GM19025 (cell line): ENCODE measurements at regions not wholly inside any gene's neighbourhood (a gene's known extent, or its start where the extent isn't known, plus 50 kb on each side); places are given as distances from the start of the nearest gene placed in this dataset.

Experiments used
- ATAC-seq: cut with Tn5 transposase; IDR thresholded peaks from one replicate; pipeline ENCODE4 v1.9.1; 2021; ENCODE audit warnings: mild to moderate bottlenecking, low read depth, moderate library complexity; ENCODE audit not compliant: unreplicated experiment

DNA sequence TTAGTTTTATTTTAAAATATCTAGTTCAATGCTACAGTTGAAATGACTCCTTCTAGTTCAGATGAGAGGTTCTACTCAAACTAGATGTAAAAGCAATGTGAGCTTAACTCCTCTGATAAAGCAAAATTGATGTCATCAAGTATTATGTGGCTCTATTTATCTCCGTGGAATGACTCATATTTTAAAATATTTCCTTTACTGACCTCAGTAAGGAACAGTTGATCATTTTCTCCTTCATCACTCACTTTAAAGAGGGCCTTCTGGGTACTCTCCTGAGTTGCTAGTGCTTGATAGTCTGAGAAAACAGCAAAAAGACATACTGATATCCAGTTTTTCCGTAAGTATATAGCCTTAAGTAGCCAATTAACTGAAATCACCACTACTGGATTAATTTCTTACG lies 1099.3 kb downstream of the ROBO2 start:
- ATAC-seq = no peak

DNA sequence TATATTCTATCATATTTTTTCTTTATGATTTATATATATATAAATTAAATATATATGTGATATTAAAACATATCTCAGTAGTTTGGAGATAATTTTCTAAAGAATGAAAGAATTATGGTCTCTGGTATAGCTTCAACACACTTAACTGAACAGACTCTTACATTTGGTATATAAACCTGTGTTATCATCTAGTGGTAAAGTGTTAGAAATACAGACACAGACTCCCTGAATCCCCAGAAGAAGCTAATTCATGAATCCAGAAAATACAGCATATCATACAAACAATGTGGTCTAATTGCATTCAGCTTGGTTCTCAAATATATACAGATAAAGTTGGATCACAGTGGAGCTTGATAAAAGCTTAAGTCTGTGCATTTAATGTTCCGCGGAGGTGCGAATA lies 1100.4 kb downstream of the ROBO2 start:
- ATAC-seq = no peak

DNA sequence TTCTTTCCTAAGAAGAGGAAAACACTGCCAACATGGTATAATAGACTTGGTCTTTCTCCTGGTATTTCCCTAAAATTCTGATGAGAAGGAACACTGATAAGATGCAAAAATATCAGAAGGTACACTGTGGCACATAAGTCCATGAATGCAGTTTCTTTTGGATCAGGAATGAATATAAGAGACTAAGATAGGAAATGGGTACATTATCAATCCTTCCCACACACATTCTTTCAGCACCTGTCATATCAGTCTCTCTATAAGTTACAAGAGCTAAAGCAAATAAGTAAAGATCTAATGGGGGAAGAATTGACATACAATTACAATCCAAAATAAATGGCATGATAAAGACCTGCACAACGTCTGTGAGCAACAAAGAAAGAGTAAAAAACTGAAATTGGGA lies 1101.0 kb downstream of the ROBO2 start:
- no peak for ATAC-seq

DNA sequence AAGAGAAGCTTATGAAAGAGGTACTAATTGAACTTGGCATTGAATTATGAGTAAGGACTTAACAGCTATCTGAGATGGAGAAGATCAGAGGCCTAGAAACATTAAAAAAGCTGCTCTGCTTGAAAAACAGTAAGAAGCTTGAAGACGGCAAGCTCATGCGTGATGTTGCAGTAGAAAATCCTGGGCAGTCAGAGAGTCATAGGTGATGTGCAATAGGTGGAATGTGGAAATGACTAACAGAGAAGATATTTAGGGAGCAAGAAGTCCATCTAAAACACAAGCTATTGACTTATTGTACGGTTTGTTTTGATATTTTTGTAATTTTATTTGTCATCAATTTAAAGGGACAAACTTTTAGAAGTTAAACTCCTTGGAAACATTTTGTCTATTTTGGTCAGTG lies 1101.4 kb downstream of the ROBO2 start:
- ATAC-seq = no peak

DNA sequence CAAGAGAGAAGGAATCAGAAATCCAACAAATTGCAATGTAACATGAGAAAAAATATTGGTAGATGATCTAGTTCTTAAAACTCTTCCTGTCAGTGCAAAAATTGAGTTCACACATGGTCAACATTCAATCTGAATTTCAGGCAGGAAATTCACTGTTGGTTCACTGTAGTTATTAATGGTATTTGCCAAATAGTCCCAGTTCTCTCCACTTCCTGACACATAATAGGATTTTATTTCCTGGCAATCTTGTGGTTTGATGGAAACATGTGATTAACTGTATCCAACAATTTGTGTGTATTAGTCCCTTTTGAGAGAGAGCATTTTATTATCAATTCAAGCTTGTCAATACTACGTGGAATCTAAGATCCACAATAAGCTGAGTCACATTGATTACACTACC lies 1103.1 kb downstream of the ROBO2 start:
- no peak for ATAC-seq

DNA sequence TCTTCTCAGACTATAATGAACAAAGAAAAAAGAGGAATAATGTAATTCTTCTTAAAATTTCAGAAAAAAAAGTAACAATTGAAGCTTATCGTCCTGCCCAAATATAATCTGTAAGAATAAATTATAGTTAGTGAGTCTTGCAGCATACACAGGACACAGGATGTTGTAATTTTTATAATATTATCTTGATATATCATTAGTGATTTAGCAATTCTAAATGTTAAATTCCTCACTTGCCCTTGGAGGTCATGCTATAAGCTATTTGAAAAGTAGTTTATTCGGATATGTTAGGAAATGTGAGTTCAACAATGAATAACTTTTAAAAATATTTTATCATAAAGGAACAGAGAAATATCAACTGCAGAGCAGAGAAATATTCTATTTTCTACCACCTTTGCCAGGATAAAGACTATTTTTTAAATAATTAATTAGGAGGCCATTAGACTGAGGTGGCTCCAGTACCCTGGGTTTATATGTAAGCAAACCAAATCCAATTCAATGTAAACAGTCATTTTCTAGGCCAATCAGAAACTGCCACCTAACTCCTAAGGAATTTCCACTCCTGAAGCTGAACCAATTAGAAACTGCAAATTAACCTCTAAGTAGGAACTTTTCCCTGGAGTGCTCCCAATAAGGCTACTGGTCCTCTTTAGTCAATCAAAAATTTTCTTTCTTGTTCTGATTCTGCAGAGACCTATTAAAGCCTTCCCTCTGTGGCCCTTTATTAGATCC lies 1109.3 kb downstream of the ROBO2 start:
- no peak for ATAC-seq

DNA sequence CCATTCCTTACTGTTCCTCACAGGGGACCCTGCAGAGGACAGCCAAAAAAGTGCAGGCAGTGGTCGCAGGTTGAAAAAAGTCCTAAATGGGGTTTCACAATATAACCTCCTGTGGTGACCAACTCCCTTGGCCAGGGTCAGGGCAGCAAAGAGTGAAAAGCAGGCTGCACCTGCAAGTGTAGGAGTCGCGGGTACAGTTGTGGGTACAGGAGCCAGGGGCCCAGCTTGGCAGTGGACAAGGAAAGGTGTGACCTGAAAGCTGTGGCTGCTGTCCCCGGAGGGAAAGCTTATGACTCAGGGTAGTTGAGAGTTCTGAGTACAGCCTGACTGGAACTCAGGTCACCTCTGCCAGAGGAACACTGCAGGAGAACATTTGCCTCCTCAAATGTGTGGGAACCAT lies 1114.1 kb downstream of the ROBO2 start:
- ATAC-seq = no peak

DNA sequence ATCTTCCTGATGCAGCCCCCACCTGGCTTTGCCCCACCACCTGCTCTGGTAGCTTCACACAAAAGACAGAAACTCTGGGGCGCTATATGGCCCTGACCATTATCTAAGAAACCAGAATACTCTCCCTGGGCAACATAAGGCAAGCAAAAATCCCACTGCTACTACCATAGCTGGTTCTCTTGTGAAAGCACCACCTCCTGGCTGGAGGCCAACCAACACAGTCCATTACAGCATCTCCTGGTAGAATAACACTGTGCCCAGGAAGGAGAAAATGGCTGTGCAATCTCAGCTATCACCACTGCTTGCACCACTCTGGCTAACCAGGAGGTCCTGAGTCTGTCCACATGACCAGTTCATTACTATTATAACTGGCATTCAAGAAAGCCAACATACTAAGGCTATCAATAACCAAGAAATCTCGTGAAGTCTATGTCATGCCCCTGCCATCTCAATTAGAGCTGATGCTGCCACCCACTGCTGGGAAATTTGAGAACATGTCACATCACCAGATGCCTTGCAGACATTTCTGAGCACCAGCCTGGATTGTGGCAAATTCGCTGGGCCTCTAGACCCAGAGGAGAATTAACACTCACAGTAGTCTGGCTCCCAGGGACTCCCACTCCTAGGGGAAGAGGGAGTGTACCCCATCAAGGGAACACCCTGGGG lies 1114.8 kb downstream of the ROBO2 start:
- no peak for ATAC-seq

DNA sequence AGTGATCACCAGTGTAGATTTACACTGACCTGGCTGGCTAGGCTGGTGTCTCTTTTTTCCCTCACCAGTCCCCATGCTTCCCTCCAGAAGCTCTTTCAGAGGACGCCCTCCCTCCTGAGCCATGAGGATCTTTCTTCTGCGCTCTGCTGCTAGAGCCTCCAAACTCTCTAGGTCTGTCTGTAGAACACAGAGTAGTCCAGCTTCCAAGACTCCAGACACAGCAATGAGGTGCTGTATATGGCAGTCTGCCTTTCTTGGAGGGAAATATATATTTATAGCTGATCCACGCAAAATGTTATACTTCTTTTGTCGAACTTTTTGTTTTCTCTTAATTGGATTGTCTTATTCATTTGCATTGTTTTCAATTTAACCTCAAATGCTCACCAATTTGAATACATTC lies 1121.8 kb downstream of the ROBO2 start:
- ATAC-seq = no peak

DNA sequence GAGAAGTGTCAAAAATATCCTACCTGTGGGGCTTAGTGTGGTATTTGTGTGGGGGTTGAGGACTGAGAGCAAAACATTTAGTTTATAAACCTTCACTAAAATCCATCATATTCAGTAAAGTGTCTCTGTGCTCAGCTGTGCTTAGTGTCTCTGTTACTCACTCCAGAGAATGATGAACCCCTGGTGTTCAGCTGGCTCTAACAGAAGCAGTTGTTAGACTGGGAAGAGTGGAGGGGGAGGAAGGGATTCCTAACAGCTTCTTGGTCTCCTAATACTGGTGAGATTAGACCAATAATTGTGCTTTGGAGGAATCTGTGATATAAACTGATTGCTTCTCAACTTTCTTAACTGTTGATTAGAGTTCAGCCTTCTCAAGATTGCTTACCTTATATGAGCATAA lies 1123.5 kb downstream of the ROBO2 start:
- ATAC-seq = no peak

DNA sequence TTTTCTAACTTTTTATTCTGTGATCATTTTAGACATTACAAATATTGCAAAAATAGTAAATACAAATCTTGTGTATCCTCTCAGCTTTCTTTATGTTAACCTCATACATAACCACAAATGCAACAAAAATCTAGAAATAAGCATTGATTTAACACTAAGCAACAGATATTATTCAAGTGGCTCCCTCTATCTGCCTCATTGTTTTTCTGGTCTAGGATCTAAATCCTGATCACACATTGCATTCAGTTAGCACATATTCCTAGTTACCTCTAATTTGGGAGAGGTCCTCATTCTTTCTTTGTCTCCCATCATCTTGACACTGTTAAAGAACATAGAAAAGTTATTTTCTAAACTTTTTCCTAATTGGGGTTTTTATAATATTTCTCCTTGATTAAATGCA lies 1126.0 kb downstream of the ROBO2 start:
- no peak for ATAC-seq

DNA sequence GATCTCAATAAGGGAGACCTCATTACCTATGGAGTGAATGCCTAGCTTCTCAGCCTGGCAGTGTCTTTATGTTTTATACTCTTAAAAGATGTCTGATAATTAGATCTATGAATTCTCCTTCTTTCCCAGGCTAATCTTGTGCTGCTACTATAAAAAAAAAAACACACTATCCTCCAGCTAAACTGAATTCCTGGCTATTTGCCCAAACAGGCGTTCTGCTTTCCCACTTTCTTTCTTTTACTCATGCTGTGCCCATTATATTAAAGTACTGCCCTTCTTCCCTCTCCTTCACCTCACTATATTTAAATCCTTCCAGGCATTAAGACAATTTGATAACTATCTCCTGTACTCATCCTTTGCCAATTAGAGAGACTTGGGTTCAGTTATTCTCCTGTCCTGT lies 1134.9 kb downstream of the ROBO2 start:
- no peak for ATAC-seq

DNA sequence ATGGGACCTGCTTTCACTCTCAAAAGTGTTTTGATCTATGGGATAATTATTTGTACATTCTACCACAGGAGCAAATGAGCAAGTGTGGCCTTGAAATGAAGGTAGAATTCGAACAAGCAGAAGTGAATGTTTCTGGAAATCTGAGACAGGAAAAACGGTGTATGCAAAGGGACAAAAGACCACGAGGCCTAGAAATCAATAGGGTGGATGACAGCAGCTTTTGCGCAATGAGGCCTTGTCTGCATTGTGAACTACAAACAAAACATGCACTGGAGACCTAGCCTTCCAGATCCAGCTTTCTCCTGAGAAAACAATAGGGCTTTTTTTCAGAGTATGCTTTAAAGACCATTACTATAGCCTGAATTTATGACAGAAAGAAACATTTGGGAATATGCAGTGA lies 1137.0 kb downstream of the ROBO2 start:
- ATAC-seq = no peak

DNA sequence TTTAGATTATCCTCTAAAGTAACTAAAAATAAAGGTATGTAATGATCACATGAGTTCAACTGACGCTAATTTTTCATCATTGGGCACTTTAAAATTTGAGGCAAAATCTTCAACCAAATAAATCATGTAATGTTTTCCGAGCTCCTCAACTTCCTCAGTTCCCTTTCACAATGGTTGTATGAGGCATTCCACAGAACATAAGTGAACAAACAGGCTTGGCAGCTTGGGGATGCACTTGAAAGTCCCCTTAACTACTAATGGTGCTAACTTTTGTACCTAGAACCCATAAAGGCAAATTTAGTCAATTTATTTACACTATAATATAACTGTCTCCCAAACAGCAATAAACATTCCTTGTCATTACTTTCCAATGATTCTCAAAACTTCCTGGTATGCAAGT lies 1137.9 kb downstream of the ROBO2 start:
- ATAC-seq = no peak

DNA sequence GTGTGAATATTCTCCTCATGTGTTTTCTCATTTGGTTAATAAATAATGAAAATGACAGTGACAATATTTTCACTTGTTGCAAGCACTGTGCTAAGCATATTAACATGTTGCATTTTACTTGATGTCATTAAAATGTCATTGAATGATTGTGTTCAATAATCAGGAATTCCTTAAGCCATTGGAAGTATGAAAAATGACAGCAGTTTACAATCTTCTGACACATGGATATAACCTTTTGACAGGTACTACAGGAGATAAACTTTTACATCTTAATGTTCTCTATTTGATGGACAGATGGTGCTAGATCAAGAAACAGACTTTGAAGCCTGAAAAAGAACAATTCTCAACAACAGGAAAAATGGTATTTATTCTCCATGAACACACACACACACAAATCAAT lies 1138.3 kb downstream of the ROBO2 start:
- ATAC-seq = no peak

DNA sequence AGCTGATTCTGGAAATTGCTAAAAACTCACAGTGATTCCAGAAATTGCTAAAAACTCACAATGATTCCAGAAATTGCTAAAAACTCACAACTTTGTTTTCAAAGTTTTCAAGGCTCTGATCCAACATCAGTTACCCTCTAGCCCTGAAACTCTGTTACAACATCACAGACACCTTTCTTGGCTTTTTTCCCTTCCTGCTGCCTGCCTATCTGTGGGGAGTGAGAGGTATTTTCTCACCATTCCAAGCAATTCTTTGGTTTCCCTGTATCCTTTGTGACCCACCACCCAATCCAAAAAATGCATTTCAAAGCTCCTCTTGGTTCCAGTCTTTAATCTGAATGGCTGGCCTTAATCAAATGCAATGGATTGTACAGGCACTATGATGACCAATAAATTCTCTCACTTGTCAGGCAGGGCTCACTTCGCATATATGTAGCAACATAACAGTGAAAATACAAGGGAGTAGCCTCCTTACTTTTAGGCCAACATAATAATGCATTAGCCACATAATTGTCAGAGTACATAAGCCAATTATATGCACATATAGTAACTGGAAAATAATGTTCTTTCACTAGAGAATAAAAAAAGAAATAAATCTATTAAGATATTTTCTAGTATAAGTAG lies 1139.0 kb downstream of the ROBO2 start:
- no peak for ATAC-seq

DNA sequence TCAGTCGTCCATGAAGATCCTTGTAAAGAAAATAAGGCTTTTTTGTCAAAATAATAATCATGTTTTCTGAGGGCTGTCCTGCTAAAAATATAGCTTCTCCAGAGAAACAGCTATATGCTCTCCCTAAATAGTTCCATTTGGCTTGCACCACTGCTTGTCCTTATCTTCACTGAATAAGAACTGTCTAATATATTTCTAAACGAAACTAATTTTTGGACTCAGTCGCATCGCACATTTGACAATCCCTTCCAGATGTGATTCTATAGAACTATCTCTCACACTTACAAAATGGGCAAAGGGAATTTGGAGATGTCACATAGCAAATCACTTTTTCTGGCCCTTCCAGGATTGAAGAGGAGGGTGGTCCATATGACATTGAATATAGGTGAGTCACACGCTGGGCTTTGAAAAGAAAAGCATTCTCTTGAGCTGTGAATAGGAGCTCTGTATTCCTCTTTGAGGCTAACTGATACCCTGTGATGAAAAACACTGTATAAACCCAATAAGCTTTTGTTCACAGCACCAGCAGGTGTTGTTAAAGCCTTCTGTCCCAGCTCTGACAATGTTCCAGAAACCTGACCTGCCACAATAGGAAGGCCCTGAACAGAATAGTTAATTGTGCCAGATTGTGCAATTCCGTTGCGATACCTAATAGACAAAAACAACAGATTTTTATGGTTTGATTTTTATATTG lies 1144.2 kb downstream of the ROBO2 start:
- no peak for ATAC-seq

DNA sequence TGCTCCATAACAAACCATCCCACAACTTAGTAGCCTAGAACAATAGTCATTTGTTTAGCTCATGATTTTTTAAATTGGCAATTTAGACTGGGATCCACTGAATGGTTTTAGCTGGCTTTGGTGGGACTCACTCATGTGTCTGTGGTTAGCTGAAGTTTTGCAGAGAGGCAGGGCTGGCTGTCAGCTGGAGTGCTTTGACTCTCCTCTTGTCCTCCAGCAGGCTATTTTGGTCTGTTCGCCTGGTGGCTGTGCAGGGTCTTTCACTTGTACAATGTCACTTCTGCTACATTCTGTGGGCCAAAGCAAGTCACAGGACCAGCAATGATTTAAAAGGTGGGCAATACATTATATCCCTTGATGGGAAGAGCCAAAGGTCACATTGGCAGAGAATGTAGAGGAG lies 1146.5 kb downstream of the ROBO2 start:
- ATAC-seq = no peak

DNA sequence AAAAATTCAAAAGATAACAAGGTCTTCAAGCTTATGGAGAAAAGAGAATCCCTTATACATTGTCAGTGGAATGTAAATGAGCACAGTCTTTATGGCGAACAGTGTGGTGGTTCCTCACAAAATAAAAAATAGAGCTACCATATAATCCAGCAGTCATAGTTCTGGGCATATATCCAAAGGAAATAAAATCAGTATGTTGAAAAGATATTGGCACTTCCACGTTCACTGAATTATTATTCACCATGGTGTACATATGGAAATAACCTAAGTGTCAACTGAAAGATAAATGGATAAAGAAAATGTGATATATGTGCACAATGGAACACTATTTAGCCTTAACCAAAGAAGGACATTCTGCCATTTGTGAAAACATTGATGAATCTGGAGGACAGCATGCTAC lies 1161.2 kb downstream of the ROBO2 start:
- ATAC-seq = no peak

DNA sequence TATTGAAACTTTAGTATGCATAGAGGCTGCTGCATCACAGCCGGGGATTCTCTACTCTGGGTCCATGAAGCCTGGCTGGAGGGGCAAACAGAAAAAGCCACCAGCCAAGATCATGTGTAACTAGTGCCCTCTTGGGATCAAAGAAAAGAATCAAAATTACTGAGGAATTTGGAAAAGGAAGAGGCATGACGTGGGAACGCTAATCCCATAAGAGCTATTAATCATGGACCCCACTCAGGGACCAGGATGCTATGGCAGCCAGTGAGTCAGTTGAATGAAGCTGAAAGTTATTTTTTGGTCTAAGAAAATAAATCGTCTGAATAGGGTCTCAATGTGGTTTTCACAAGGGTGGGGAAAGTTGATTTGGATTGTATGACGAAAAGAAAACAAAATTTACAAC lies 1165.1 kb downstream of the ROBO2 start:
- ATAC-seq = no peak

DNA sequence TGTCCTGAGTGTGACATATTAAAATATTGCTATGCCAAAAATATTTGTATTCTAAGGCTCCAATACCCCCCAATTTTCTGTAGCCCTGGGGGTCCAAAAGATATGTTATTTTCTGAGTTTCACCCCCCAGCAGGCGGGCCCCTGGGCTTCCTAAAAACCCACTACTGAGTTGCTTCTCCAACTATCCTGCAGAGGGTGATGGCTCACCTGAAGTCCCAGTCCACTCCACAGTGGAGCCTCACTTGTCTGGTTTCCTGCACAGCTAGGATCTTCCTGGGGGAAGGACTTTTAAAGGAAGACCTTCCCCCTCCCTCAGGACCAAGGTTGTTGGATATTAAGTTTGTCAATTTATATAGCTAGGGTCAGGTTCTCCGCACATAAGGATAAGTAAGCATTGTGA lies 1181.4 kb downstream of the ROBO2 start:
- ATAC-seq = no peak
